A549 (cell line): ENCODE measurements at regions not wholly inside any gene's neighbourhood (a gene's known extent, or its start where the extent isn't known, plus 50 kb on each side); places are given as distances from the start of the nearest gene placed in this dataset.

Source experiments
- CTCF ChIP-seq: fragments of >200 bp; sonication (Bioruptor Twin); formaldehyde crosslinking; IDR thresholded peaks from 3 replicates; pipeline ENCODE4 v1.5.1; 2016
- JUN ChIP-seq, 2 experiments: fragments of >200 bp; sonication (Bioruptor Twin); formaldehyde crosslinking; IDR thresholded peaks; 2 replicates in 1 of 2; 3 replicates in 1 of 2; pipeline ENCODE4 v1.6.1; 2016 to 2017
- KDM1A ChIP-seq: fragments of 200-600 bp; sonication (generic); IDR thresholded peaks from 2 replicates; pipeline ENCODE4 v1.6.1; 2016; ENCODE audit warnings: low read depth, mild to moderate bottlenecking
- PBX3 ChIP-seq: IDR thresholded peaks from 2 replicates; pipeline ENCODE4 v1.6.1; 2012
- POLR2A ChIP-seq: IDR thresholded peaks from 2 replicates; pipeline ENCODE4 v1.6.1; 2012; ENCODE audit warnings: mild to moderate bottlenecking, low read length
- SREBF2 ChIP-seq: fragments of 450-650 bp; IDR thresholded peaks from 2 replicates; pipeline ENCODE4 v1.6.1; 2014; ENCODE audit warnings: mild to moderate bottlenecking, moderate library complexity
- USF2 ChIP-seq: fragments of 450-650 bp; IDR thresholded peaks from 2 replicates; pipeline ENCODE4 v1.6.1; 2014; ENCODE audit warnings: antibody characterized with exemption

- TF ChIP-seq PBX3, result no peak
- no peak for TF ChIP-seq SREBF2
- TF ChIP-seq CTCF, result no peak
- no peak for TF ChIP-seq POLR2A
- TF ChIP-seq JUN (IDR thresholded peaks at IDR 0.05), result no peak
- no peak for TF ChIP-seq KDM1A
- no peak for TF ChIP-seq USF2
Observed at GRCh38 chr7:34445653-34446052, 212.4 kb upstream of the NPSR1 start.
